ENCODE measurements at regions not wholly inside any gene's neighbourhood (a gene's known extent, or its start where the extent isn't known, plus 50 kb on each side); places are given as distances from the start of the nearest gene placed in this dataset.

DNA sequence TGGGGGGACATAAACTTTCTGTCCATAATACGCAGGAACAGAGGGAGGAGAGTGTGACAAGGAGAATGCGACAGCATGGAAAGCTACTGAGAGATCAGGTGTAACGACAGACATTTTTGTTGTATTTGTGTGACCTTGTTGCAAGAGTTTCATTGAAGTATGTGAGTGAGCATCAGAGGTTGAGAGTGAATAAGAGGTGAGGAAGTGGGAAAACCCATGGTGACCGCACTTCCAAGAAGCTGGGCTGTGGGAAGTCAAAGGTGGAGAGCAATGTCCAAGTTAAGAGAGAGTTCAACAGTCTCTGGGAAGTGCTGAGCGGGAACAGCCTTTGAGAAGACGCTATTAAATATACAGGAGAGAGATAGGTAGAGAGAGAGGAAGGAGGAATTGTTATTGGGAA, 76.4 kb upstream of the PGRMC2 start:
- no peak overlapping the region for H3K27ac ChIP-seq
- TF ChIP-seq POLR2AphosphoS5 (IDR thresholded peaks at IDR 0.05) (no peak), POLR2A (IDR thresholded peaks at IDR 0.05) (no peak)
- TF ChIP-seq, protein P1, sequence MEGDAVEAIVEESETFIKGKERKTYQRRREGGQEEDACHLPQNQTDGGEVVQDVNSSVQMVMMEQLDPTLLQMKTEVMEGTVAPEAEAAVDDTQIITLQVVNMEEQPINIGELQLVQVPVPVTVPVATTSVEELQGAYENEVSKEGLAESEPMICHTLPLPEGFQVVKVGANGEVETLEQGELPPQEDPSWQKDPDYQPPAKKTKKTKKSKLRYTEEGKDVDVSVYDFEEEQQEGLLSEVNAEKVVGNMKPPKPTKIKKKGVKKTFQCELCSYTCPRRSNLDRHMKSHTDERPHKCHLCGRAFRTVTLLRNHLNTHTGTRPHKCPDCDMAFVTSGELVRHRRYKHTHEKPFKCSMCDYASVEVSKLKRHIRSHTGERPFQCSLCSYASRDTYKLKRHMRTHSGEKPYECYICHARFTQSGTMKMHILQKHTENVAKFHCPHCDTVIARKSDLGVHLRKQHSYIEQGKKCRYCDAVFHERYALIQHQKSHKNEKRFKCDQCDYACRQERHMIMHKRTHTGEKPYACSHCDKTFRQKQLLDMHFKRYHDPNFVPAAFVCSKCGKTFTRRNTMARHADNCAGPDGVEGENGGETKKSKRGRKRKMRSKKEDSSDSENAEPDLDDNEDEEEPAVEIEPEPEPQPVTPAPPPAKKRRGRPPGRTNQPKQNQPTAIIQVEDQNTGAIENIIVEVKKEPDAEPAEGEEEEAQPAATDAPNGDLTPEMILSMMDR (IDR thresholded peaks at IDR 0.05 in 8 of 11, conservative IDR thresholded peaks at IDR 0.05 in 3 of 11): no peak
- H3K27me3 ChIP-seq (replicated peaks in 1 of 7): no peaks in the 10 kb centered on the region
- no peaks in the 10 kb centered on the region for H3K4me1 ChIP-seq
- H3K9me3 ChIP-seq: peaks cover 0 to 4% (median under 1%) of the 10 kb centered on the region in 8 donors
- WGBS, 5 donors: 94 to 97% (median 96%) methylated on average over 6 of the region's 6 CpGs
- intact Hi-C loops (cut with DNase I; ENCODE audit: low total_unique reads): no loop called here
- H3K36me3 ChIP-seq: no peaks in the 10 kb centered on the region
- DNase-seq: no peak
- H3K4me3 ChIP-seq: no peak overlapping the region

DNA sequence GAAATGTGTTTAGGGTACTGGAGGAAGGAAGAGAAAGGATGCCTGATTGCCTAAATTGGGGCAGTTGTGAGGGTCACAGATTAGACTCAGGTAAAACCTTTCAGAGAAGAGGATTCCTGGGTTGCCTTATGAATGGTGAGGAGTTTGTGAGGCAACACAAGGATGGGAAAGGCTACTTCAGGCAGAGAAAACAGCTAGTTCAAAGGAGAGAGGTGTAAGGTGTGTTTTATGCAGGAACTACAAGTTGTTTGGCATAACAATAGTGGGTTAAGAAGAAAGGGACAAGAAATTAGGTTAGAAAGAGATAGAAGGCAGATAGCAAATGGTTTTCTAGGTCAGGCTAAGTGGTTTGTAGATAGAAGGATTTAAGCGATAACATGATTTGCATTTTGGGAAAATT, 75.1 kb upstream of the PGRMC2 start:
- intact Hi-C loops (cut with DNase I; ENCODE audit: low total_unique reads): no loop called here
- Histone ChIP-seq H3K36me3 (no peaks in the 10 kb centered on the region), H3K4me1 (no peaks in the 10 kb centered on the region), H3K27me3 (replicated peaks in 1 of 7) (no peaks in the 10 kb centered on the region), H3K9me3 (no peaks in the 10 kb centered on the region), H3K4me3 (no peak overlapping the region), H3K27ac (no peak overlapping the region)
- 91 to 97% (median 94%) methylated on average over 1 of the region's 1 CpG for WGBS, 5 donors
- DNase-seq: no peak
- TF ChIP-seq, protein P1 (IDR thresholded peaks at IDR 0.05 in 8 of 11, conservative IDR thresholded peaks at IDR 0.05 in 3 of 11): no peak
- no peak for TF ChIP-seq POLR2AphosphoS5 (IDR thresholded peaks at IDR 0.05)
- no peak for TF ChIP-seq POLR2A (IDR thresholded peaks at IDR 0.05)

DNA sequence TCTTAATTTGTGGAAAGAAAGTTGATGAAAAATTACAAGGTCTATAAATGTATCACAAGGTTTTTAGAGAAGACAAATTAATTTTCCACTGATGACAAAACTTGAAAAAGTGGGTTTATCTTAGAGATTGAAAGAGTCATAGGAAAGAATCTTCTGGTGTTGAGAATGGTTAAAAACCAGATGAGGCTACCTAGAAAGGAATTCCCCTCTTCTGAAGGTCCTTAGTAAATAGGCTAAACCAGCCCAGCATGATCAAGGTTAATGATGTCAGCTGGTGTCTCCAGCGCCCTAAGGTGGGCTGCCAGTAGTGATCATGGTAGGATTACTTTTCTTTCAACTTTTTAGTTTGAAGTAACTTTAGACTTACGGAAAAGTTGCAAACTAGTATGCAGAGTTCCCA, 71.8 kb upstream of the PGRMC2 start:
- Histone ChIP-seq H3K4me1 (peaks cover 0 to 3% (median 0%) of the 10 kb centered on the region in 6 donors), H3K27me3 (replicated peaks in 1 of 7) (no peaks in the 10 kb centered on the region), H3K36me3 (no peaks in the 10 kb centered on the region), H3K9me3 (no peaks in the 10 kb centered on the region), H3K27ac (no peak overlapping the region), H3K4me3 (no peak overlapping the region)
- no peak for DNase-seq
- intact Hi-C loops (cut with DNase I; ENCODE audit: low total_unique reads): no loop called here
- 71 to 89% (median 82%) methylated on average over 2 of the region's 2 CpGs for WGBS, 5 donors
- TF ChIP-seq POLR2A (IDR thresholded peaks at IDR 0.05) (no peak), POLR2AphosphoS5 (IDR thresholded peaks at IDR 0.05) (no peak)
- TF ChIP-seq, protein P1 (IDR thresholded peaks at IDR 0.05 in 8 of 11, conservative IDR thresholded peaks at IDR 0.05 in 3 of 11): no peak

DNA sequence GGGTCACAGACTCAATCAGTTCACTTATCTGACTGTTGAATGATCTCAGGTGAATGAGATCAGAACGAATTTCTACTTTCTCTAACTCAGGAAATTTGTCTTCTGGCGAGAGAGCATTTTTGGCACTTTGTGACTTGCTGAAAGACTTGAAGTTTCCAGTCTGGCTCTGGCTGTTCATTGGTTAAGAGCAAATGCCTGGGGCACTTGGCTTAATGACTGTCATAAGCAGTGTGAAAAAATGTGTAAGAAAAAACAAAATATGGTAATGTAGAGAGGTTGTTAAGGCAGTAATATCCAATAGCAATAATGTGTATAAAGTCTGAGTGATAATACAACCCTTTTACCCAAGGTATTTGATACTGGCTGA, 71.3 kb upstream of the PGRMC2 start:
- no peak overlapping the region for H3K27ac ChIP-seq
- H3K27me3 ChIP-seq (replicated peaks in 1 of 7): no peaks in the 10 kb centered on the region
- TF ChIP-seq POLR2AphosphoS5 (IDR thresholded peaks at IDR 0.05) (no peak), POLR2A (IDR thresholded peaks at IDR 0.05) (no peak)
- peaks cover 0 to 3% (median 0%) of the 10 kb centered on the region in 6 donors for H3K4me1 ChIP-seq
- intact Hi-C loops (cut with DNase I; ENCODE audit: low total_unique reads): no loop called here
- WGBS, 5 donors: 71 to 90% (median 82%) methylated on average over 2 of the region's 2 CpGs
- H3K9me3 ChIP-seq: no peaks in the 10 kb centered on the region
- H3K36me3 ChIP-seq: no peaks in the 10 kb centered on the region
- DNase-seq: no peak
- no peak overlapping the region for H3K4me3 ChIP-seq
